ENCODE measurements at regions not wholly inside any gene's neighbourhood (a gene's known extent, or its start where the extent isn't known, plus 50 kb on each side); places are given as distances from the start of the nearest gene placed in this dataset.

DNA sequence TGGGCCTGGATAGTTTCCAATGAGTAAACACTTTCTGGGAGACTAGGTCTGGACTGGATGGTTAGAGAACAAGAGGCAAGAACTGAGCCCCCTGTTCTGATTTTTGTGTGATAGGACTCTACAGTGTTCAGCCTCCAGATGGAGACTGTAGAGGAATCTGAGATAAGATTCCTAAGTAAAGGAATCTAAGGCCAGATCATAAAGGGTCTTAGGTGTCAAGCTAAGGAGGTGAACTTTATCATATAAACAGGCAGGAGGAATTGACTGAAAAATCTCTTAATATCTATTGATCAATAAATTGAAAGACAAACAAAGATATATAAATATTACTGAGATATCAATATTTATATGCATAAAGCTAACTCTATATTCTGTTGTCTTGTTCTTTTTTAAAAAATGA is 449.1 kb upstream of the DAB1 start:
- TF ChIP-seq, protein P1, sequence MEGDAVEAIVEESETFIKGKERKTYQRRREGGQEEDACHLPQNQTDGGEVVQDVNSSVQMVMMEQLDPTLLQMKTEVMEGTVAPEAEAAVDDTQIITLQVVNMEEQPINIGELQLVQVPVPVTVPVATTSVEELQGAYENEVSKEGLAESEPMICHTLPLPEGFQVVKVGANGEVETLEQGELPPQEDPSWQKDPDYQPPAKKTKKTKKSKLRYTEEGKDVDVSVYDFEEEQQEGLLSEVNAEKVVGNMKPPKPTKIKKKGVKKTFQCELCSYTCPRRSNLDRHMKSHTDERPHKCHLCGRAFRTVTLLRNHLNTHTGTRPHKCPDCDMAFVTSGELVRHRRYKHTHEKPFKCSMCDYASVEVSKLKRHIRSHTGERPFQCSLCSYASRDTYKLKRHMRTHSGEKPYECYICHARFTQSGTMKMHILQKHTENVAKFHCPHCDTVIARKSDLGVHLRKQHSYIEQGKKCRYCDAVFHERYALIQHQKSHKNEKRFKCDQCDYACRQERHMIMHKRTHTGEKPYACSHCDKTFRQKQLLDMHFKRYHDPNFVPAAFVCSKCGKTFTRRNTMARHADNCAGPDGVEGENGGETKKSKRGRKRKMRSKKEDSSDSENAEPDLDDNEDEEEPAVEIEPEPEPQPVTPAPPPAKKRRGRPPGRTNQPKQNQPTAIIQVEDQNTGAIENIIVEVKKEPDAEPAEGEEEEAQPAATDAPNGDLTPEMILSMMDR (conservative IDR thresholded peaks at IDR 0.05): no peak
- no peak for TF ChIP-seq EZH2 (IDR thresholded peaks at IDR 0.05; ENCODE audit: low read depth)

Data from PC-9 (cell line).